Left lung (tissue), 4 donors: ENCODE measurements at regions not wholly inside any gene's neighbourhood (a gene's known extent, or its start where the extent isn't known, plus 50 kb on each side); places are given as distances from the start of the nearest gene placed in this dataset.

Experiments used
- ATAC-seq: fragments of 200-7000 bp; cut with Tn5 transposase; one replicate; pipeline ENCODE4 v1.9.1; 2020; ENCODE audit warnings: moderate library complexity
- DNase-seq, 4 donors: peaks; one replicate each; pipeline ENCODE4 v3.0.0-alpha.2; 2013 to 2020
- H3K27ac ChIP-seq, 2 donors: fragments of 200-600 bp; sonication (generic) in 1 of 2; one replicate each; pipeline versions ENCODE4 v1.5.0 to v1.8.0; 2020 to 2021
- H3K27me3 ChIP-seq, 2 donors: fragments of 200-600 bp; sonication (generic) in 1 of 2; one replicate each; pipeline versions ENCODE4 v1.5.0 to v1.8.0; 2020 to 2021
- H3K36me3 ChIP-seq, 2 donors: fragments of 200-600 bp; sonication (generic) in 1 of 2; one replicate each; pipeline versions ENCODE4 v1.5.0 to v1.8.0; 2020 to 2021
- H3K4me1 ChIP-seq, 2 donors: fragments of 200-600 bp; one replicate each; pipeline ENCODE4 v1.8.0; 2021
- H3K4me3 ChIP-seq, 2 donors: fragments of 200-600 bp; sonication (generic) in 1 of 2; one replicate each; pipeline versions ENCODE4 v1.5.0 to v1.8.0; 2020 to 2021; ENCODE audit warnings: mild to moderate bottlenecking in 1 of 2
- H3K9me3 ChIP-seq, 2 donors: fragments of 200-600 bp; sonication (generic) in 1 of 2; one replicate each; pipeline versions ENCODE4 v1.5.0 to v1.8.0; 2020 to 2021
- intact Hi-C, 2 donors: fragments of 100-400 bp; cut with DNase I; formaldehyde crosslinking; loops; one replicate each; pipeline versions ENCODE4 v1.11.2 to v1.14.2; 2022
- TF ChIP-seq, protein P1 (sequence below), 2 donors: fragments of 200-600 bp; sonication (generic) in 1 of 2; IDR thresholded peaks; one replicate each; pipeline versions ENCODE4 v1.5.0 to v1.8.0; 2021; ENCODE audit warnings: antibody characterized with exemption in 2 of 2
- donor health status: DM: no; HTN: yes; CAD: no.
- donor health status: DM: no; HTN: no; CAD: no.

GRCh38 chr13:62194371-62194770 lies 778.7 kb upstream of the PCDH20 start:
- Histone ChIP-seq H3K27me3 (no peaks in the 10 kb centered on the region), H3K4me1 (no peaks in the 10 kb centered on the region), H3K9me3 (peaks cover 0 to 2% of the 10 kb centered on the region in 2 donors), H3K4me3 (no peak overlapping the region), H3K36me3 (no peaks in the 10 kb centered on the region), H3K27ac (no peak overlapping the region)
- no peak for ATAC-seq
- intact Hi-C loops: no loop called here
- no peak for DNase-seq
- TF ChIP-seq, protein P1, sequence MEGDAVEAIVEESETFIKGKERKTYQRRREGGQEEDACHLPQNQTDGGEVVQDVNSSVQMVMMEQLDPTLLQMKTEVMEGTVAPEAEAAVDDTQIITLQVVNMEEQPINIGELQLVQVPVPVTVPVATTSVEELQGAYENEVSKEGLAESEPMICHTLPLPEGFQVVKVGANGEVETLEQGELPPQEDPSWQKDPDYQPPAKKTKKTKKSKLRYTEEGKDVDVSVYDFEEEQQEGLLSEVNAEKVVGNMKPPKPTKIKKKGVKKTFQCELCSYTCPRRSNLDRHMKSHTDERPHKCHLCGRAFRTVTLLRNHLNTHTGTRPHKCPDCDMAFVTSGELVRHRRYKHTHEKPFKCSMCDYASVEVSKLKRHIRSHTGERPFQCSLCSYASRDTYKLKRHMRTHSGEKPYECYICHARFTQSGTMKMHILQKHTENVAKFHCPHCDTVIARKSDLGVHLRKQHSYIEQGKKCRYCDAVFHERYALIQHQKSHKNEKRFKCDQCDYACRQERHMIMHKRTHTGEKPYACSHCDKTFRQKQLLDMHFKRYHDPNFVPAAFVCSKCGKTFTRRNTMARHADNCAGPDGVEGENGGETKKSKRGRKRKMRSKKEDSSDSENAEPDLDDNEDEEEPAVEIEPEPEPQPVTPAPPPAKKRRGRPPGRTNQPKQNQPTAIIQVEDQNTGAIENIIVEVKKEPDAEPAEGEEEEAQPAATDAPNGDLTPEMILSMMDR (IDR thresholded peaks at IDR 0.05): no peak

GRCh38 chr13:62193919-62194318 lies 778.3 kb upstream of the PCDH20 start:
- Histone ChIP-seq H3K9me3 (peaks cover 0 to 2% of the 10 kb centered on the region in 2 donors), H3K27me3 (no peaks in the 10 kb centered on the region), H3K27ac (no peak overlapping the region), H3K4me3 (no peak overlapping the region), H3K36me3 (no peaks in the 10 kb centered on the region), H3K4me1 (no peaks in the 10 kb centered on the region)
- DNase-seq: no peak
- ATAC-seq: no peak
- intact Hi-C loops: no loop called here
- TF ChIP-seq, protein P1 (IDR thresholded peaks at IDR 0.05): no peak

DNA sequence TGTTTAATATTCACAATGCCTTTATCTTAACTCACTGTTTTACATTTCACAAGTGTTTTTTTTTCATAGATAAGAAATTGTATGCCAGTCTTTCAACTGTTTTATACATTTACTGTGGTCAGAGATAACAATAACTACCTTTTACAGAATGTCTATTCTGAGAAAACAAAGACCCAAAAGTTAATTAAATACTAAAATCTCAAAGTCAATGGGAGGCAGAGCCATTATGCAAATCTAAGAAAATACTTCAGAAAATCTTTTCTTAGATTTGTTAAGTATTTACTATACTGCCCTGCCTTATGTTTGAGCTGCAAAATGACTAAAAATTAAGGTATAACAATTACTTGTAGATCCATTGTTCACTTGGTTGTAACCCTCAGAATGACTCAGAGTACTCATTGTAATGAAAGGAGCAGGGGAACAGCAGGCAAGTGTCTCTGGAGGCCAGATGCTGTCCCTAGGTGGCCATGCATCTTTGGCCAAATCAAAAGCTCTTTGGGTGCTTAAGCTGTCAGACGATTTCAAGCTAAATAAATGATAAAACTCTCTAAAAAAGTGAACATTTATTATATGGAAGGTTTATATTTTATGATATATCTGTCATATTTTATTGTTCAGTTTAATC lies 770.1 kb upstream of the PCDH20 start:
- Histone ChIP-seq H3K27me3 (no peaks in the 10 kb centered on the region), H3K4me1 (no peaks in the 10 kb centered on the region), H3K36me3 (no peaks in the 10 kb centered on the region), H3K4me3 (no peak overlapping the region), H3K27ac (no peak overlapping the region), H3K9me3 (no peaks in the 10 kb centered on the region)
- ATAC-seq: no peak
- no peak for DNase-seq
- intact Hi-C loops: no loop called here
- TF ChIP-seq, protein P1 (IDR thresholded peaks at IDR 0.05): no peak

DNA sequence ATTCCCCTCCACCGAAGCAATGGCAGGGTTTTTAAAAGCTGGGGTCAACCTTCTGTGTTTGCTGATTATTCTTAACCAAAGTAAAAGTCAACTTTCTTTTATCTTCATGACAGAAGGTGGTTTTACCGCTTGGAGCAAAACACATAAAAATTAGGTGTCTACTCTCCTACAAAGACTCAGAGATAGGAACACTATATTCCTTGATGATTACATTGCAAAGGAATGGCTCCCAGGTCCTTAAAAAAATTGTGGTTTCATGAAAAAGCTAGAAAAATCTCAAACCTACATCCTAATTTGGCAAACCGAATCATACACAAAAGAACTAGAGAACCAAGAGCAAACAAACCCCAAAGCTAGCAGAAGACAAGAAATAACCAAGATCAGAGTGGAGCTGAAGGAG lies 760.4 kb upstream of the PCDH20 start:
- ATAC-seq (no peak), DNase-seq (no peak)
- Histone ChIP-seq H3K27me3 (no peaks in the 10 kb centered on the region), H3K27ac (no peak overlapping the region), H3K4me1 (no peaks in the 10 kb centered on the region), H3K36me3 (no peaks in the 10 kb centered on the region), H3K4me3 (no peak overlapping the region), H3K9me3 (peaks cover 0 to 7% of the 10 kb centered on the region in 2 donors)
- TF ChIP-seq, protein P1 (IDR thresholded peaks at IDR 0.05): no peak
- intact Hi-C loops: no loop called here

DNA sequence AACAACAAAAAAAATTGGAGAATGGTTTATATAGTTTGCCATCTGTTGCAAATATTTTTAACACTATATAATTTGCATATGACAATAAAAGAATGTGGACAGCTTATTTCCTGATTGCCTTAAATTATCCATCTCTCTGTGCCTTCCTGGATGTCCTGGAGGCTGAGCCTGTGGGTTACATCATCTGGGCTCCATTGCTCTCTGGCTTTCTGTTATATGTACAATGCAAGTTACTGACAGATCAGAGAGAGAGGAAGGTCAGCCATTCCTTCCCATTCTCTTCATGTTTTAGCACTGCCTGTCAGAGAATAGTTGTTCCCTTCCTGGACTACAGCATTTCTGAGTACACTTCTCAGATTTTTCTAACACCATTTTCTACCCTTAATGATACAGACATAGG lies 758.3 kb upstream of the PCDH20 start:
- intact Hi-C loops: no loop called here
- H3K27ac ChIP-seq: no peak overlapping the region
- H3K36me3 ChIP-seq: no peaks in the 10 kb centered on the region
- no peak for ATAC-seq
- H3K4me3 ChIP-seq: no peak overlapping the region
- TF ChIP-seq, protein P1 (IDR thresholded peaks at IDR 0.05): no peak
- H3K4me1 ChIP-seq: no peaks in the 10 kb centered on the region
- H3K9me3 ChIP-seq: peaks cover 0 to 6% of the 10 kb centered on the region in 2 donors
- no peak for DNase-seq
- H3K27me3 ChIP-seq: no peaks in the 10 kb centered on the region
